Thyroid gland (tissue), 4 donors: ENCODE measurements at regions not wholly inside any gene's neighbourhood (a gene's known extent, or its start where the extent isn't known, plus 50 kb on each side); places are given as distances from the start of the nearest gene placed in this dataset.
"Not testable (repeated sequence)": the region's sequence is repeated elsewhere in the genome, so short reads cannot be mapped to it uniquely, and the experiment has no call there.

Source experiments
- CTCF ChIP-seq, 6 experiments: fragments of 200-600 bp in 3 of 6; fragments of 450-650 bp in 3 of 6; sonication (generic) in 3 of 6; IDR thresholded peaks; one replicate each; pipeline ENCODE4 v1.5.1; 2016 to 2019; ENCODE audit warnings: antibody characterized with exemption in 6 of 6, mild to moderate bottlenecking in 2 of 6, inconsistent platforms in 1 of 6, moderate library complexity in 1 of 6
- POLR2A ChIP-seq, 2 donors: fragments of 450-650 bp; IDR thresholded peaks; one replicate each; pipeline ENCODE4 v1.6.1; 2017; ENCODE audit warnings: antibody characterized with exemption in 2 of 2, mild to moderate bottlenecking in 2 of 2, moderate library complexity in 1 of 2

- TF ChIP-seq CTCF, POLR2A (IDR thresholded peaks at IDR 0.05): not testable (repeated sequence)
Observed at GRCh38 chr1:119267288-119267687, 101.3 kb upstream of the HAO2 start.
